H1 (cell line): ENCODE measurements at regions not wholly inside any gene's neighbourhood (a gene's known extent, or its start where the extent isn't known, plus 50 kb on each side); places are given as distances from the start of the nearest gene placed in this dataset.

Experiments used
- CTCF ChIA-PET: fragments of 300-600 bp; sonication (Branson Sonifier 250); formaldehyde crosslinking; loops from one replicate; lab custom pipeline; 2021; ENCODE audit not compliant: partially characterized antibody; lab: Charles Lee
- POLR2A ChIA-PET: fragments of 300-600 bp; sonication (Branson Sonifier 250); formaldehyde crosslinking; loops from one replicate; lab custom pipeline; 2021; ENCODE audit warnings: inconsistent platforms; ENCODE audit not compliant: partially characterized antibody; lab: Charles Lee
- DNase-seq, 2 experiments: peaks; one replicate each; pipeline versions ENCODE4 v3.0.0 to v3.0.0-alpha.2; 2010 to 2022; ENCODE audit warnings: low spot score in 2 of 2, low read depth in 1 of 2, mixed read lengths in 1 of 2
- FAIRE-seq: peaks from 2 replicates; lab custom pipeline; 2011; peaks lifted over from hg19 to GRCh38; lab: Jason Lieb, UNC
- H2AFZ ChIP-seq: 2 replicates; pipeline ENCODE4 v1.8.1; 2012; ENCODE audit warnings: low read length, inconsistent platforms
- H2AK5ac ChIP-seq: 2 replicates; pipeline ENCODE4 v1.6.1; 2013; ENCODE audit warnings: low read depth, low read length
- H2BK120ac ChIP-seq: replicated peaks from 2 replicates; pipeline ENCODE3; 2013; ENCODE audit warnings: low read depth, low read length, inconsistent platforms
- H2BK12ac ChIP-seq: 2 replicates; pipeline ENCODE4 v1.6.1; 2013; ENCODE audit warnings: low read depth, low read length
- H2BK15ac ChIP-seq: 2 replicates; pipeline ENCODE4 v1.6.1; 2013; ENCODE audit warnings: low read length
- H2BK20ac ChIP-seq: 2 replicates; pipeline ENCODE4 v1.6.1; 2013; ENCODE audit warnings: low read length
- H2BK5ac ChIP-seq: 2 replicates; pipeline ENCODE4 v1.6.1; 2013; ENCODE audit warnings: low read depth, low read length
- H3K14ac ChIP-seq: 2 replicates; pipeline ENCODE4 v1.6.1; 2013; ENCODE audit warnings: inconsistent platforms; ENCODE audit not compliant: insufficient read length
- H3K18ac ChIP-seq: 2 replicates; pipeline ENCODE4 v1.6.1; 2013; ENCODE audit warnings: low read length; ENCODE audit errors: extremely low read depth
- H3K23ac ChIP-seq: 2 replicates; pipeline ENCODE4 v1.6.1; 2013; ENCODE audit warnings: inconsistent platforms; ENCODE audit not compliant: insufficient read length
- H3K23me2 ChIP-seq: 2 replicates; pipeline ENCODE4 v1.6.1; 2013; ENCODE audit warnings: low read depth, low read length
- H3K27ac ChIP-seq: 2 replicates; pipeline ENCODE4 v1.6.1; 2011; ENCODE audit warnings: low read depth, low read length, inconsistent platforms
- H3K27me3 ChIP-seq, 4 experiments: replicated peaks in 1 of 4; 1 replicate in 1 of 4; 2 replicates in 3 of 4; pipeline versions ENCODE4 v1.6.1 to v1.8.1; 2011 to 2013; ENCODE audit warnings: low read length in 3 of 4, mild to moderate bottlenecking in 3 of 4, inconsistent platforms in 2 of 4, mixed read lengths in 2 of 4, moderate library complexity in 1 of 4; ENCODE audit not compliant: control insufficient read depth in 3 of 4, insufficient read depth in 3 of 4; ENCODE audit errors: extremely low read depth in 1 of 4
- H3K36me3 ChIP-seq, 4 experiments: 2 replicates each; pipeline versions ENCODE4 v1.6.1 to v1.8.1; 2011 to 2013; ENCODE audit warnings: mild to moderate bottlenecking in 4 of 4, low read length in 3 of 4, moderate library complexity in 2 of 4, control low read depth in 1 of 4, inconsistent platforms in 1 of 4; ENCODE audit not compliant: insufficient read depth in 4 of 4, control insufficient read depth in 2 of 4
- H3K4ac ChIP-seq: replicated peaks from 2 replicates; pipeline ENCODE3; 2013; ENCODE audit warnings: low read length, low read depth, mixed read lengths, inconsistent platforms; ENCODE audit not compliant: insufficient read length
- H3K4me1 ChIP-seq, 4 experiments: replicated peaks in 1 of 4; 1 replicate in 1 of 4; 2 replicates in 3 of 4; pipeline versions ENCODE4 v1.6.1 to v1.8.1; 2011 to 2013; ENCODE audit warnings: low read length in 3 of 4, inconsistent platforms in 2 of 4, mixed read lengths in 1 of 4; ENCODE audit not compliant: insufficient read depth in 4 of 4, control insufficient read depth in 3 of 4
- H3K4me2 ChIP-seq, 2 experiments: 2 replicates each; pipeline versions ENCODE4 v1.6.1 to v1.8.1; 2011 to 2013; ENCODE audit warnings: low read depth in 2 of 2, low read length in 2 of 2, control low read depth in 1 of 2, inconsistent platforms in 1 of 2, mild to moderate bottlenecking in 1 of 2; ENCODE audit not compliant: insufficient read depth in 1 of 2
- H3K4me3 ChIP-seq, 4 experiments: fragments of 200-600, 300-600 bp in 1 of 4; sonication (generic), shearing (Covaris generic), sonication (Bioruptor Twin) in 1 of 4; 2 replicates each; pipeline versions ENCODE4 v1.5.1 to v1.8.1; 2011 to 2016; ENCODE audit warnings: low read length in 4 of 4, low read depth in 3 of 4, control low read depth in 2 of 4, inconsistent platforms in 2 of 4, mild to moderate bottlenecking in 2 of 4, mixed read lengths in 1 of 4, moderate library complexity in 1 of 4; ENCODE audit not compliant: insufficient read depth in 2 of 4; ENCODE audit errors: extremely low read depth in 1 of 4
- H3K56ac ChIP-seq: replicated peaks from 2 replicates; pipeline ENCODE3; 2013; ENCODE audit warnings: low read depth, mild to moderate bottlenecking, mixed read lengths, low read length, inconsistent platforms; ENCODE audit not compliant: insufficient read length
- H3K79me1 ChIP-seq: 2 replicates; pipeline ENCODE4 v1.6.1; 2013; ENCODE audit warnings: low read depth, low read length, control low read depth
- H3K79me2 ChIP-seq, 2 experiments: 2 replicates each; pipeline versions ENCODE4 v1.6.1 to v1.8.1; 2012 to 2013; ENCODE audit warnings: low read length in 2 of 2, mild to moderate bottlenecking in 2 of 2, inconsistent platforms in 1 of 2; ENCODE audit not compliant: insufficient read depth in 2 of 2, control insufficient read depth in 1 of 2
- H3K9ac ChIP-seq, 4 experiments: replicated peaks in 1 of 4; 1 replicate in 1 of 4; 2 replicates in 3 of 4; pipeline versions ENCODE4 v1.6.1 to v1.8.1; 2011 to 2013; ENCODE audit warnings: low read depth in 3 of 4, low read length in 3 of 4, control low read depth in 2 of 4, mild to moderate bottlenecking in 2 of 4, moderate library complexity in 2 of 4, inconsistent platforms in 1 of 4; ENCODE audit errors: extremely low read depth in 1 of 4
- H3K9me3 ChIP-seq, 2 experiments: 2 replicates each; pipeline versions ENCODE4 v1.6.1 to v1.8.1; 2012 to 2013; ENCODE audit warnings: mild to moderate bottlenecking in 2 of 2, moderate library complexity in 2 of 2, control low read depth in 1 of 2, inconsistent platforms in 1 of 2, low read depth in 1 of 2, low read length in 1 of 2, mixed read lengths in 1 of 2; ENCODE audit not compliant: insufficient read depth in 2 of 2
- H4K20me1 ChIP-seq, 2 experiments: replicated peaks in 1 of 2; 2 replicates each; pipeline versions ENCODE3 to v1.8.1; 2011 to 2013; ENCODE audit warnings: inconsistent platforms in 2 of 2, low read length in 2 of 2, mild to moderate bottlenecking in 1 of 2; ENCODE audit not compliant: insufficient read depth in 2 of 2, control insufficient read depth in 1 of 2
- H4K5ac ChIP-seq: 2 replicates; pipeline ENCODE4 v1.6.1; 2013; ENCODE audit warnings: low read length, low read depth, mixed read lengths, inconsistent platforms; ENCODE audit not compliant: insufficient read length
- H4K8ac ChIP-seq: 2 replicates; pipeline ENCODE4 v1.8.0; 2013; ENCODE audit warnings: mild to moderate bottlenecking, moderate library complexity, low read length, inconsistent platforms; ENCODE audit not compliant: insufficient read depth; ENCODE audit errors: extremely low read depth
- H4K91ac ChIP-seq: replicated peaks from 2 replicates; pipeline ENCODE3; 2013; ENCODE audit warnings: low read length, mixed read lengths, inconsistent platforms; ENCODE audit not compliant: insufficient read length
- ATF2 ChIP-seq: IDR thresholded peaks from 2 replicates; pipeline ENCODE4 v1.6.1; 2012; ENCODE audit warnings: low read length, inconsistent platforms
- CBX5 ChIP-seq: fragments of 300-800, 300-1000 bp; sonication (generic); IDR thresholded peaks from 2 replicates; pipeline ENCODE4 v1.7.1; 2016; ENCODE audit warnings: antibody characterized with exemption, low read length, low read depth
- CBX8 ChIP-seq: fragments of 300-800, 300-1000 bp; sonication (generic); IDR thresholded peaks from 2 replicates; pipeline ENCODE4 v1.7.1; 2016; ENCODE audit warnings: low read depth, low read length, borderline replicate concordance
- CHD1 ChIP-seq: IDR thresholded peaks from 2 replicates; pipeline ENCODE4 v1.6.1; 2012; ENCODE audit warnings: low read depth, low read length, improper control_type of control experiment
- CHD2 ChIP-seq: IDR thresholded peaks from 2 replicates; pipeline ENCODE4 v1.6.1; 2012; ENCODE audit warnings: low read length, improper control_type of control experiment
- CTBP2 ChIP-seq: IDR thresholded peaks from 2 replicates; pipeline ENCODE4 v1.7.0; 2011; ENCODE audit warnings: borderline replicate concordance, mild to moderate bottlenecking, moderate library complexity, mixed read lengths, low read length; ENCODE audit not compliant: insufficient read depth, insufficient read length
- NANOG ChIP-seq: IDR thresholded peaks from 2 replicates; pipeline ENCODE4 v1.6.1; 2011; ENCODE audit warnings: low read length, low read depth, mild to moderate bottlenecking, inconsistent platforms; ENCODE audit not compliant: insufficient read depth, poor library complexity, severe bottlenecking
- POLR2A ChIP-seq, 2 experiments: IDR thresholded peaks; 1 replicate in 1 of 2; 2 replicates in 1 of 2; pipeline ENCODE4 v1.6.1; 2011; ENCODE audit warnings: low read depth in 2 of 2, low read length in 2 of 2, mild to moderate bottlenecking in 2 of 2; ENCODE audit errors: control extremely low read depth in 1 of 2
- POLR2AphosphoS5 ChIP-seq: IDR thresholded peaks from 2 replicates; pipeline ENCODE4 v1.6.1; 2011; ENCODE audit warnings: low read depth, low read length
- RAD21 ChIP-seq, 2 experiments: IDR thresholded peaks in 1 of 2; conservative IDR thresholded peaks in 1 of 2; 2 replicates each; pipeline ENCODE4 v1.6.1; 2011; ENCODE audit warnings: low read depth in 2 of 2, low read length in 2 of 2, improper control_type of control experiment in 1 of 2, inconsistent platforms in 1 of 2, mild to moderate bottlenecking in 1 of 2, moderate library complexity in 1 of 2
- SIRT6 ChIP-seq: IDR thresholded peaks from one replicate; pipeline ENCODE4 v1.7.1; 2012; ENCODE audit warnings: low read length, inconsistent platforms
- SP2 ChIP-seq: IDR thresholded peaks from 2 replicates; pipeline ENCODE4 v1.6.1; 2012; ENCODE audit warnings: mild to moderate bottlenecking, low read length, inconsistent platforms
- WGBS, 2 experiments: shearing (Covaris generic) in 1 of 2; methylation state at CpG; one replicate each; pipeline versions ENCODE4 v1.1.6 to v1.1.7; 2013 to 2015; ENCODE audit warnings: low lambda C conversion rate in 2 of 2, mixed read lengths in 2 of 2, inconsistent platforms in 1 of 2, low coverage in 1 of 2, missing lambda C conversion rate in 1 of 2; ENCODE audit not compliant: insufficient replicate concordance in 2 of 2, insufficient coverage in 1 of 2, insufficient read length in 1 of 2; ENCODE audit errors: extremely low coverage in 1 of 2, missing lambda C conversion rate in 1 of 2; 5-methylcytosine and 5-hydroxymethylcytosine counted together

DNA sequence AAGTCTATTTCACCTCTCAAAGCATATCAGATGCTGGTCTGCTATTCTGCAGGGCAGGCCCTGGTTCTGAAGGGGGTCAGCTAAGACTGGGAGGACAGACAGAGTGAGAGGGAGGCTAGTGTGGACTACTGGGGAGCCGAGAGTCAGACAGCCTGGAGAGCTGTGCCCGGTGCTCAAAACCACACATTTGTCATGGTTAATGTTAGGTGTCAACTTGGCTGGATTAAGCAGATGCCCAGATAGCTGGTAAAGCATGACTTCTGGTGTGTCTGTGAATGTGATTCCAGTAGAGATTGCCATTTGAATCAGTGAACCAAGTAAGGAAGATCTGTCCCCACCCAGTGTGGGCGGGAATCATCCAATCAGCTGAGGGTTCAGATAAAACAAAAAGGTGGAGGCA, 102.6 kb downstream of the SNX19 start:
- H3K36me3 ChIP-seq, result no peaks in the 10 kb centered on the region
- no peak overlapping the region for H2BK5ac ChIP-seq
- H3K79me2 ChIP-seq, result no peaks in the 10 kb centered on the region
- peak overlapping the region; percentile 94; the same call in 1 of the 2 replicates for H2AFZ ChIP-seq
- DNase-seq (no peak), FAIRE-seq (no peak)
- H2BK15ac ChIP-seq, result no peak overlapping the region
- no peak overlapping the region for H3K4me2 ChIP-seq
- H3K27me3 ChIP-seq, result no peaks in the 10 kb centered on the region
- no peak overlapping the region for H3K27ac ChIP-seq
- WGBS, 2 experiments, result 83% methylated on average over 3 of the region's 3 CpGs; no CpG with 5 or more reads in 1 of the 2 experiments
- H4K8ac ChIP-seq, result no peak overlapping the region
- H3K56ac ChIP-seq, result no peak overlapping the region
- no peak overlapping the region for H3K14ac ChIP-seq
- ChIA-PET CTCF (interaction anchor here (1.2 to 1.9 kb wide), 4 partner anchors 11 to 362 kb away, joined by 3 to 7 read pairs (median 6); no protein-coding TSS in a partner anchor), POLR2A (interaction anchor here (0.7 kb wide), 1 partner anchor 8 kb away, joined by 4 read pairs; no protein-coding TSS in a partner anchor)
- H4K20me1 ChIP-seq, result no peaks in the 10 kb centered on the region
- no peak overlapping the region for H4K91ac ChIP-seq
- H3K4ac ChIP-seq, result no peak overlapping the region
- no peaks in the 10 kb centered on the region for H3K9me3 ChIP-seq
- no peak overlapping the region for H3K4me3 ChIP-seq
- no peak overlapping the region for H2AK5ac ChIP-seq
- H2BK20ac ChIP-seq, result no peak overlapping the region
- no peaks in the 10 kb centered on the region for H3K23me2 ChIP-seq
- H2BK12ac ChIP-seq, result no peak overlapping the region
- peaks cover 0 to 10% (median 6%) of the 10 kb centered on the region in 4 experiments; a peak in 4 of 7 replicates for H3K4me1 ChIP-seq
- no peak overlapping the region for H4K5ac ChIP-seq
- H2BK120ac ChIP-seq, result no peak overlapping the region
- no peak overlapping the region for H3K23ac ChIP-seq
- TF ChIP-seq SP2 (no peak), CBX8 (no peak), NANOG (no peak), SIRT6 (no peak), CBX5 (no peak), CHD2 (no peak), CHD1 (no peak), POLR2A (IDR thresholded peaks at IDR 0.05; ENCODE audit: control extremely low read depth in 1 of 2, low read depth in 2 of 2, low read length in 2 of 2) (no peak), ATF2 (no peak), POLR2AphosphoS5 (no peak), RAD21 (IDR thresholded peaks at IDR 0.05 in 1 of 2, conservative IDR thresholded peaks at IDR 0.05 in 1 of 2; ENCODE audit: low read depth in 2 of 2, low read length in 2 of 2) (no peak), CTBP2 (no peak)
- no peak overlapping the region for H3K18ac ChIP-seq
- H3K9ac ChIP-seq, result no peak overlapping the region
- no peaks in the 10 kb centered on the region for H3K79me1 ChIP-seq
